Peyer's patch (tissue), 4 donors: ENCODE measurements at regions not wholly inside any gene's neighbourhood (a gene's known extent, or its start where the extent isn't known, plus 50 kb on each side); places are given as distances from the start of the nearest gene placed in this dataset.

Experiments
- DNase-seq, 3 donors: peaks; one replicate each; pipeline ENCODE4 v3.0.0-alpha.2; 2017 to 2019
- H3K27ac ChIP-seq, 4 donors: fragments of 200-600 bp; sonication (generic); one replicate each; pipeline ENCODE4 v1.5.1; 2016 to 2019
- H3K27me3 ChIP-seq, 2 donors: fragments of 200-600 bp; sonication (generic); one replicate each; pipeline ENCODE4 v1.5.1; 2019
- H3K36me3 ChIP-seq, 3 donors: fragments of 200-600 bp; sonication (generic); one replicate each; pipeline ENCODE4 v1.5.1; 2016 to 2019
- H3K4me1 ChIP-seq, 4 donors: fragments of 200-600 bp; sonication (generic); one replicate each; pipeline ENCODE4 v1.5.1; 2016 to 2019
- H3K4me3 ChIP-seq, 4 donors: fragments of 200-600 bp; sonication (generic); 1 replicate in 3 of 4; 2 replicates in 1 of 4; pipeline ENCODE4 v1.5.1; 2016 to 2019; ENCODE audit warnings: mild to moderate bottlenecking in 1 of 4
- H3K9me3 ChIP-seq, 4 donors: fragments of 200-600 bp; sonication (generic); one replicate each; pipeline ENCODE4 v1.5.1; 2016 to 2019; ENCODE audit warnings: mild to moderate bottlenecking in 1 of 4
- CTCF ChIP-seq, 6 experiments: fragments of 450-650 bp in 4 of 6; fragments of 200-600 bp in 2 of 6; sonication (generic) in 1 of 6; IDR thresholded peaks; one replicate each; pipeline ENCODE4 v1.5.1; 2017 to 2019; ENCODE audit warnings: antibody characterized with exemption in 6 of 6, mild to moderate bottlenecking in 3 of 6, moderate library complexity in 1 of 6
- POLR2A ChIP-seq, 2 donors: fragments of 450-650 bp; IDR thresholded peaks; one replicate each; pipeline ENCODE4 v1.5.1; 2017; ENCODE audit warnings: antibody characterized with exemption in 2 of 2, mild to moderate bottlenecking in 2 of 2, moderate library complexity in 2 of 2

GRCh38 chr2:7180638-7181370 is 263.6 kb downstream of the RNF144A start:
- Histone ChIP-seq H3K36me3 (no peaks in the 10 kb centered on the region), H3K27ac (no peak overlapping the region), H3K4me1 (no peaks in the 10 kb centered on the region), H3K9me3 (no peaks in the 10 kb centered on the region), H3K4me3 (no peak overlapping the region), H3K27me3 (no peaks in the 10 kb centered on the region)
- no peak for DNase-seq
- TF ChIP-seq CTCF (IDR thresholded peaks at IDR 0.05) (no peak), POLR2A (IDR thresholded peaks at IDR 0.05) (no peak)

GRCh38 chr2:7182525-7182924 is 265.3 kb downstream of the RNF144A start:
- Histone ChIP-seq H3K4me3 (no peak overlapping the region), H3K4me1 (no peaks in the 10 kb centered on the region), H3K9me3 (no peaks in the 10 kb centered on the region), H3K36me3 (no peaks in the 10 kb centered on the region), H3K27me3 (no peaks in the 10 kb centered on the region), H3K27ac (no peak overlapping the region)
- no peak for TF ChIP-seq POLR2A (IDR thresholded peaks at IDR 0.05)
- no peak for TF ChIP-seq CTCF (IDR thresholded peaks at IDR 0.05)
- no peak for DNase-seq

- TF ChIP-seq POLR2A (IDR thresholded peaks at IDR 0.05) (no peak), CTCF (IDR thresholded peaks at IDR 0.05) (no peak)
- Histone ChIP-seq H3K9me3 (no peaks in the 10 kb centered on the region), H3K4me1 (no peaks in the 10 kb centered on the region), H3K4me3 (no peak overlapping the region), H3K36me3 (no peaks in the 10 kb centered on the region), H3K27me3 (no peaks in the 10 kb centered on the region), H3K27ac (no peak overlapping the region)
- no peak for DNase-seq
These were observed 271.9 kb downstream of the RNF144A start for GRCh38 chr2:7189106-7189505.

GRCh38 chr2:7190587-7191324 is 273.5 kb downstream of the RNF144A start:
- TF ChIP-seq POLR2A (IDR thresholded peaks at IDR 0.05) (no peak), CTCF (IDR thresholded peaks at IDR 0.05) (no peak)
- no peaks in the 10 kb centered on the region for H3K36me3 ChIP-seq
- no peak overlapping the region for H3K4me3 ChIP-seq
- no peak overlapping the region for H3K27ac ChIP-seq
- no peaks in the 10 kb centered on the region for H3K9me3 ChIP-seq
- no peaks in the 10 kb centered on the region for H3K4me1 ChIP-seq
- no peaks in the 10 kb centered on the region for H3K27me3 ChIP-seq
- DNase-seq, result no peak

GRCh38 chr2:7191932-7192331 is 274.7 kb downstream of the RNF144A start:
- Histone ChIP-seq H3K27me3 (no peaks in the 10 kb centered on the region), H3K27ac (no peak overlapping the region), H3K9me3 (no peaks in the 10 kb centered on the region), H3K4me3 (no peak overlapping the region), H3K36me3 (no peaks in the 10 kb centered on the region), H3K4me1 (no peaks in the 10 kb centered on the region)
- no peak for DNase-seq
- no peak for TF ChIP-seq CTCF (IDR thresholded peaks at IDR 0.05)
- no peak for TF ChIP-seq POLR2A (IDR thresholded peaks at IDR 0.05)
